Activated B cell treated with CpG ODN at 0.5 μM for 24 hours (primary cell): ENCODE measurements at regions not wholly inside any gene's neighbourhood (a gene's known extent, or its start where the extent isn't known, plus 50 kb on each side); places are given as distances from the start of the nearest gene placed in this dataset.

Source experiments
- ATAC-seq: fragments of 200-7000 bp; cut with Tn5 transposase; one replicate; pipeline ENCODE4 v1.10.0; 2021; ENCODE audit warnings: low read depth, mild to moderate bottlenecking, moderate library complexity
- CTCF ChIA-PET: fragments of 350-600 bp; sonication (Branson Sonifier 250); formaldehyde crosslinking; loops from one replicate; lab custom pipeline; 2021; ENCODE audit warnings: antibody characterized with exemption; lab: Charles Lee
- POLR2A ChIA-PET: fragments of 350-600 bp; sonication (Branson Sonifier 250); formaldehyde crosslinking; loops from one replicate; lab custom pipeline; 2021; ENCODE audit warnings: antibody characterized with exemption; lab: Charles Lee
- DNase-seq: peaks from one replicate; pipeline ENCODE4 v3.0.0; 2022
- H3K27ac Mint-ChIP-seq: one replicate; pipeline ENCODE4 v1.8.0; 2020; ENCODE audit warnings: mixed read lengths
- H3K27me3 Mint-ChIP-seq: one replicate; pipeline ENCODE4 v1.8.0; 2021; ENCODE audit warnings: mixed read lengths
- H3K36me3 Mint-ChIP-seq: one replicate; pipeline ENCODE4 v1.8.0; 2021; ENCODE audit warnings: low read depth, mixed read lengths
- H3K4me1 Mint-ChIP-seq: one replicate; pipeline ENCODE4 v1.8.0; 2021; ENCODE audit warnings: mixed read lengths
- H3K4me3 Mint-ChIP-seq: one replicate; pipeline ENCODE4 v1.8.0; 2020; ENCODE audit warnings: mild to moderate bottlenecking, mixed read lengths
- H3K9me3 Mint-ChIP-seq: one replicate; pipeline ENCODE4 v1.8.0; 2020; ENCODE audit warnings: mixed read lengths
- intact Hi-C: fragments of 100-400 bp; cut with micrococcal nuclease; formaldehyde crosslinking; loops from one replicate; pipeline ENCODE4 v1.15.1; 2024
- TF ChIP-seq, protein P1 (sequence below): fragments of 200-600 bp; IDR thresholded peaks from one replicate; pipeline ENCODE4 v1.8.0; 2022; ENCODE audit warnings: antibody characterized with exemption, mild to moderate bottlenecking

DNA sequence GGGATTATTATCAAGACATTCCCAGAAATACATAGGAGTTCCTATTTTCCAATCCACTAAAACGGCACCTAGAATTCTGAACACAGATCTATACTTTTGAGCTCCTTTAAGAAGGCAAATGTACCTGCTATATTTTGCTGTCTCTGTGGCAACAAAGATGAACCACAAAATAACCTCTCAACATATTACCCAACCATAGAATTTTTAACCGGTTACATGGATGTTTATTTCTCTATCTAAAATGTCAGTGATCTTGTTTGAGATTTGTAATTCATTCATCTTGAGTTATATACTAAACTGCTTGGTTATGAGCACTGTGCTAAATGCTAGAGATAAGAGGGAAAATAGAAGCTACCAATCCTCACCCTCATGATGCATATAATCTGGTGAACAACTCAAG lies 117.5 kb upstream of the HMGCLL1 start:
- H3K36me3 Mint-ChIP-seq, result no peaks in the 10 kb centered on the region
- peaks cover 2% of the 10 kb centered on the region for H3K9me3 Mint-ChIP-seq
- H3K27ac Mint-ChIP-seq, result no peak overlapping the region
- intact Hi-C loops, result no loop called here
- ChIA-PET POLR2A (no interaction called here), CTCF (no interaction called here)
- no peaks in the 10 kb centered on the region for H3K4me1 Mint-ChIP-seq
- no peak for DNase-seq
- H3K27me3 Mint-ChIP-seq, result no peaks in the 10 kb centered on the region
- H3K4me3 Mint-ChIP-seq, result no peak overlapping the region
- TF ChIP-seq, protein P1, sequence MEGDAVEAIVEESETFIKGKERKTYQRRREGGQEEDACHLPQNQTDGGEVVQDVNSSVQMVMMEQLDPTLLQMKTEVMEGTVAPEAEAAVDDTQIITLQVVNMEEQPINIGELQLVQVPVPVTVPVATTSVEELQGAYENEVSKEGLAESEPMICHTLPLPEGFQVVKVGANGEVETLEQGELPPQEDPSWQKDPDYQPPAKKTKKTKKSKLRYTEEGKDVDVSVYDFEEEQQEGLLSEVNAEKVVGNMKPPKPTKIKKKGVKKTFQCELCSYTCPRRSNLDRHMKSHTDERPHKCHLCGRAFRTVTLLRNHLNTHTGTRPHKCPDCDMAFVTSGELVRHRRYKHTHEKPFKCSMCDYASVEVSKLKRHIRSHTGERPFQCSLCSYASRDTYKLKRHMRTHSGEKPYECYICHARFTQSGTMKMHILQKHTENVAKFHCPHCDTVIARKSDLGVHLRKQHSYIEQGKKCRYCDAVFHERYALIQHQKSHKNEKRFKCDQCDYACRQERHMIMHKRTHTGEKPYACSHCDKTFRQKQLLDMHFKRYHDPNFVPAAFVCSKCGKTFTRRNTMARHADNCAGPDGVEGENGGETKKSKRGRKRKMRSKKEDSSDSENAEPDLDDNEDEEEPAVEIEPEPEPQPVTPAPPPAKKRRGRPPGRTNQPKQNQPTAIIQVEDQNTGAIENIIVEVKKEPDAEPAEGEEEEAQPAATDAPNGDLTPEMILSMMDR, result no peak
- ATAC-seq, result no peak

DNA sequence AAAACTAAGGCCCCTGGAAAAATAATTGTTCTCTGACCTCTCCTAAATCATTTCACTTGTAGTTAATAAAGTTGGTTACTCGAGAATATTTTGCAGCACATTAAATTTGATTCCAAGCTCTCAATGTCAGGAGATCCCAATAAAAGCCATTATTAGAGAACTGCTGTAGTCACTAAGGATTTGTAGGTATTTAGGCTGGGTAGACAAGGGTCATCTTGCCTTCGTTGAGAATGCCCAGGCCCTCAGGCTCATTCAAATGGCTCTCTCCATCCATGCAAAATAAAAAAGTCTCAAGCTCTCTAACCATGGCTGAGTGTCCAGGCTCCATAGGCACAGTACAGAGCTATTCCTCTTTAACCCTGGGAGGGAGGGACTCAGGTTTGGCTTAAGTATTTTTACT lies 117.0 kb upstream of the HMGCLL1 start:
- no peaks in the 10 kb centered on the region for H3K36me3 Mint-ChIP-seq
- peaks cover 2% of the 10 kb centered on the region for H3K9me3 Mint-ChIP-seq
- intact Hi-C loops, result no loop called here
- H3K27me3 Mint-ChIP-seq, result no peaks in the 10 kb centered on the region
- CTCF ChIA-PET, result no interaction called here
- TF ChIP-seq, protein P1, result no peak
- H3K4me1 Mint-ChIP-seq, result no peaks in the 10 kb centered on the region
- H3K27ac Mint-ChIP-seq, result no peak overlapping the region
- ATAC-seq, result no peak
- no peak overlapping the region for H3K4me3 Mint-ChIP-seq
- POLR2A ChIA-PET, result no interaction called here
- DNase-seq, result no peak

DNA sequence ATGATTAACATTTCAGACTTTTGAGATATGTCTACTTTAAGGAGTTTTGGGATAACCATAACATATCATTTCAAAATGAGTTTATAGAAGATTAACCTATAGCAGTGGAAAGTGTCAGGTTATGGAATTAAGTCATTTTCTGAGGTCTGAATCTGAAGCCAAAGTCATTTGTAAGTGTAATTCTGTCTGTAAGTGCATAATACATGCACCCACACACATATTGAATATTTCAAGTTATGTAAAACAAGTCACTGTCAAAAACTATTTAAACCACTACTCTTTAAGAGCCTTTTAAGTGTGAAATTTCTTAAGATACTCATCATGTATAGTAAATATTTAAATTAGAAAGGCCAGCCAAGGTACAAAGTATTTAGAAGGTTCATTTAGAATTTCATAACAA lies 115.8 kb upstream of the HMGCLL1 start:
- ATAC-seq, result no peak
- Mint-ChIP-seq H3K9me3 (peaks cover 2% of the 10 kb centered on the region), H3K27me3 (no peaks in the 10 kb centered on the region), H3K36me3 (no peaks in the 10 kb centered on the region), H3K4me3 (no peak overlapping the region), H3K27ac (no peak overlapping the region), H3K4me1 (no peaks in the 10 kb centered on the region)
- ChIA-PET POLR2A (no interaction called here), CTCF (no interaction called here)
- no peak for DNase-seq
- intact Hi-C loops, result no loop called here
- TF ChIP-seq, protein P1, result no peak

GRCh38 chr6:55694148-55694547 lies 115.2 kb upstream of the HMGCLL1 start:
- ATAC-seq, result no peak
- DNase-seq, result no peak
- intact Hi-C loops, result no loop called here
- POLR2A ChIA-PET, result no interaction called here
- Mint-ChIP-seq H3K27ac (no peak overlapping the region), H3K27me3 (no peaks in the 10 kb centered on the region), H3K4me1 (no peaks in the 10 kb centered on the region), H3K36me3 (no peaks in the 10 kb centered on the region), H3K9me3 (peaks cover 2% of the 10 kb centered on the region), H3K4me3 (no peak overlapping the region)
- TF ChIP-seq, protein P1, result no peak
- CTCF ChIA-PET, result no interaction called here

GRCh38 chr6:55679503-55679902 lies 100.5 kb upstream of the HMGCLL1 start:
- Mint-ChIP-seq H3K36me3 (no peaks in the 10 kb centered on the region), H3K27ac (no peak overlapping the region), H3K4me3 (no peak overlapping the region), H3K27me3 (no peaks in the 10 kb centered on the region), H3K4me1 (no peaks in the 10 kb centered on the region), H3K9me3 (peaks cover 3% of the 10 kb centered on the region)
- no peak for DNase-seq
- CTCF ChIA-PET, result no interaction called here
- intact Hi-C loops, result loop anchor here (10.0 kb wide), 1 partner anchor 345 kb away; no protein-coding TSS in a partner anchor
- POLR2A ChIA-PET, result no interaction called here
- TF ChIP-seq, protein P1, result no peak
- no peak for ATAC-seq
